Spleen (tissue), 11 donors: ENCODE measurements at regions not wholly inside any gene's neighbourhood (a gene's known extent, or its start where the extent isn't known, plus 50 kb on each side); places are given as distances from the start of the nearest gene placed in this dataset.

Source experiments
- DNase-seq: peaks from one replicate; pipeline ENCODE4 v3.0.0-alpha.2; 2020
- H3K27ac ChIP-seq, 8 donors: fragments of 200-600 bp; sonication (generic) in 7 of 8; 1 replicate in 4 of 8; 2 replicates in 4 of 8; pipeline versions ENCODE4 v1.5.0 to v1.8.0; 2016 to 2021; ENCODE audit warnings: inconsistent platforms in 4 of 8, mild to moderate bottlenecking in 4 of 8, moderate library complexity in 1 of 8
- H3K27me3 ChIP-seq, 7 donors: fragments of 200-600 bp; sonication (generic) in 6 of 7; replicated peaks in 1 of 7; 1 replicate in 4 of 7; 2 replicates in 3 of 7; pipeline versions ENCODE4 v1.5.0 to v1.8.0; 2016 to 2021; ENCODE audit warnings: inconsistent platforms in 3 of 7, mild to moderate bottlenecking in 1 of 7
- H3K36me3 ChIP-seq, 6 donors: fragments of 200-600 bp; sonication (generic) in 5 of 6; 1 replicate in 4 of 6; 2 replicates in 2 of 6; pipeline versions ENCODE4 v1.5.0 to v1.8.0; 2016 to 2021; ENCODE audit warnings: inconsistent platforms in 2 of 6
- H3K4me1 ChIP-seq, 6 donors: fragments of 200-600 bp; sonication (generic) in 5 of 6; 1 replicate in 3 of 6; 2 replicates in 3 of 6; pipeline versions ENCODE4 v1.5.0 to v1.8.0; 2016 to 2021; ENCODE audit warnings: inconsistent platforms in 3 of 6
- H3K4me3 ChIP-seq, 8 donors: fragments of 200-600 bp; sonication (generic) in 7 of 8; 1 replicate in 4 of 8; 2 replicates in 4 of 8; pipeline versions ENCODE4 v1.5.0 to v1.8.0; 2016 to 2021; ENCODE audit warnings: inconsistent platforms in 4 of 8, mild to moderate bottlenecking in 4 of 8, moderate library complexity in 2 of 8
- H3K9me3 ChIP-seq, 8 donors: fragments of 200-600 bp; sonication (generic) in 7 of 8; 1 replicate in 4 of 8; 2 replicates in 4 of 8; pipeline versions ENCODE4 v1.5.0 to v1.8.0; 2016 to 2021; ENCODE audit warnings: inconsistent platforms in 4 of 8
- CTCF ChIP-seq, 11 experiments: fragments of 200-600 bp in 7 of 11; fragments of 450-650 bp in 4 of 11; sonication (generic) in 4 of 11; IDR thresholded peaks in 8 of 11; conservative IDR thresholded peaks in 3 of 11; 1 replicate in 7 of 11; 2 replicates in 4 of 11; pipeline versions ENCODE4 v1.4.0 to v1.8.0; 2016 to 2021; ENCODE audit warnings: antibody characterized with exemption in 11 of 11, inconsistent platforms in 4 of 11, mild to moderate bottlenecking in 1 of 11
- POLR2A ChIP-seq, 3 donors: fragments of 450-650 bp; IDR thresholded peaks; one replicate each; pipeline ENCODE4 v1.5.1; 2017; ENCODE audit warnings: antibody characterized with exemption in 3 of 3, mild to moderate bottlenecking in 1 of 3
- POLR2AphosphoS5 ChIP-seq, 3 donors: sonication (generic); formaldehyde crosslinking; IDR thresholded peaks; one replicate each; pipeline ENCODE4 v1.5.1; 2017; ENCODE audit warnings: antibody characterized with exemption in 3 of 3
- WGBS, 5 donors: extraction: QIAGEN DNeasy Blood & Tissue Kit in 3 of 5; methylation state at CpG; one replicate each; pipeline versions ENCODE4 v1.1.5 to v1.1.7; 2013 to 2018; 5-methylcytosine and 5-hydroxymethylcytosine counted together
- intact Hi-C: fragments of 100-400 bp; cut with DNase I; formaldehyde crosslinking; loops from one replicate; pipeline ENCODE4 v1.15.0; 2023; ENCODE audit warnings: low total_unique reads
- donor health status: healthy with polysubstance abuse.
- donor health status: DM: no; HTN: no; CAD: no; lungs with moderate emphysema.
- donor health status: DM: no; HTN: no; CAD: no.
- donor health status: Bipolar disorder and iron deficiency.
- donor health status: healthy.
- donor health status: DM: no; HTN: no; CAD: no.
- donor health status: DM: yes; HTN: yes; CAD: no.

GRCh38 chr2:217724471-217724870 lies 278.3 kb downstream of the TNS1 start:
- no peak for DNase-seq
- H3K27ac ChIP-seq = no peak overlapping the region
- intact Hi-C loops = no loop called here
- TF ChIP-seq CTCF (IDR thresholded peaks at IDR 0.05 in 8 of 11, conservative IDR thresholded peaks at IDR 0.05 in 3 of 11) (no peak), POLR2AphosphoS5 (IDR thresholded peaks at IDR 0.05) (no peak), POLR2A (IDR thresholded peaks at IDR 0.05) (no peak)
- H3K27me3 ChIP-seq = no peaks in the 10 kb centered on the region
- peaks cover 0 to 13% (median 0%) of the 10 kb centered on the region in 8 donors for H3K9me3 ChIP-seq
- H3K4me3 ChIP-seq = no peak overlapping the region
- H3K4me1 ChIP-seq = peaks cover 0 to 13% (median 3%) of the 10 kb centered on the region in 6 donors
- no peaks in the 10 kb centered on the region for H3K36me3 ChIP-seq

DNA sequence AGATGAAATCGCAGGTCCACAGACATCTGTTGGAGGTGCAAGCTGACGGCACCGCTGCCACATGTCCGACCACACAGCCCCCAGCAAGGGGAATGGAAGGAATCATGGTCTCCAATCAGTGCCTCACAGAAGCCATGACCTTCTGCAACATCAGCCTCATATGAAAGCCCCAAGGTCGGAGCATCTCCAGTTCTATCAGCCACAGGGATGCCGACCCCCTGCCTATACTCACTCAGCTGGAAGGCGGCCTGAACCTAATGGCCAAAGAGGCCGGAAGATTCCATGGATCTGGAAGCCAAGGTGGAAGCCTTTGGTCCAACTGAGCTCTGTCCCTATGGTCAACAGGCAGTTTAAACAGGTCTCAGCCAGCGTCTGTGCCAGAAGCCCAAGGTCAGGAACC lies 278.8 kb downstream of the TNS1 start:
- intact Hi-C loops = no loop called here
- no peak overlapping the region for H3K4me3 ChIP-seq
- peak overlapping the region in 2 of 8 donors; percentile 26 to 50 for H3K27ac ChIP-seq
- no peaks in the 10 kb centered on the region for H3K27me3 ChIP-seq
- no peaks in the 10 kb centered on the region for H3K36me3 ChIP-seq
- H3K4me1 ChIP-seq = peaks cover 0 to 9% (median under 1%) of the 10 kb centered on the region in 6 donors
- DNase-seq = no peak
- H3K9me3 ChIP-seq = peaks cover 0 to 13% (median 0%) of the 10 kb centered on the region in 8 donors
- WGBS, 5 donors = 87 to 93% (median 92%) methylated on average over 9 of the region's 9 CpGs
- TF ChIP-seq POLR2AphosphoS5 (IDR thresholded peaks at IDR 0.05) = no peak
- no peak for TF ChIP-seq CTCF (IDR thresholded peaks at IDR 0.05 in 8 of 11, conservative IDR thresholded peaks at IDR 0.05 in 3 of 11)
- TF ChIP-seq POLR2A (IDR thresholded peaks at IDR 0.05) = no peak

DNA sequence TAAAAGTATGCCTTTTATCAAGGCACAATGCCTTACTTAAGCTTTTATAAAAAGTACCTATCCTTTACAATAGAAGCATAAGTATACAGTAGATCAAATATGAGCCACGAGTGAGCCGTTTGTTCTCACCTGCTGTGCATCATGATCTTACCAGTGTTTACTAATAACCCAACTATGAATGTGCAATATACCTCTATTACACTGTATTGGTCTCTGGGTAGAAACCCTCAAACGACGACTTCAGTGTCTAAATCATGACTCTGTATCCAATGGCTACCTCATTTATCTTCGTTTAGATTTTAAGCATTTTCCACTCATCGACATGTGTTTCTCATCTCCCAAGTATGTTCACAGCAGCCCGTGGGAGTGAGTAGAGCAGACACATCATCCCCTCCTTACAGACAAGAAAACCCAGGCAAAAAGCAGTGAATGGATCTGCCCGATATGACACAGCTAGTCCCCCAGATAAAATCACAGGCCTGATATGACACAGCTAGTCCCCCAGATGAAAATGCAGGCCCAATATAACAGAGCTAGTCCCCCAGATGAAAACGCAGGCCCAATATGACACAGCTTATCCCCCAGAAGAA lies 279.8 kb downstream of the TNS1 start:
- H3K36me3 ChIP-seq = no peaks in the 10 kb centered on the region
- H3K27me3 ChIP-seq = no peaks in the 10 kb centered on the region
- no peak for DNase-seq
- no peak overlapping the region for H3K4me3 ChIP-seq
- intact Hi-C loops = no loop called here
- peak overlapping the region in 2 of 8 donors; percentile 26 to 50 for H3K27ac ChIP-seq
- WGBS, 5 donors = 78 to 89% (median 83%) methylated on average over 9 of the region's 9 CpGs
- peaks cover 0 to 9% (median 0%) of the 10 kb centered on the region in 6 donors for H3K4me1 ChIP-seq
- TF ChIP-seq CTCF (IDR thresholded peaks at IDR 0.05 in 8 of 11, conservative IDR thresholded peaks at IDR 0.05 in 3 of 11) = no peak
- TF ChIP-seq POLR2A (IDR thresholded peaks at IDR 0.05) = no peak
- no peak for TF ChIP-seq POLR2AphosphoS5 (IDR thresholded peaks at IDR 0.05)
- H3K9me3 ChIP-seq = peaks cover 0 to 13% (median 0%) of the 10 kb centered on the region in 8 donors

GRCh38 chr2:217717646-217718045 lies 285.1 kb downstream of the TNS1 start:
- TF ChIP-seq POLR2A (IDR thresholded peaks at IDR 0.05) (no peak), POLR2AphosphoS5 (IDR thresholded peaks at IDR 0.05) (no peak), CTCF (IDR thresholded peaks at IDR 0.05 in 8 of 11, conservative IDR thresholded peaks at IDR 0.05 in 3 of 11) (no peak)
- H3K4me3 ChIP-seq = no peak overlapping the region
- H3K9me3 ChIP-seq = peaks cover 0 to 12% (median 0%) of the 10 kb centered on the region in 8 donors
- WGBS, 5 donors = 93 to 99% (median 96%) methylated on average over 10 of the region's 10 CpGs
- no peaks in the 10 kb centered on the region for H3K36me3 ChIP-seq
- H3K27me3 ChIP-seq = peaks cover 0 to 13% (median 0%) of the 10 kb centered on the region in 7 donors
- H3K4me1 ChIP-seq = peaks cover 0 to 18% (median 14%) of the 10 kb centered on the region in 6 donors
- DNase-seq = no peak
- no peak overlapping the region for H3K27ac ChIP-seq
- intact Hi-C loops = no loop called here
